GM12878 (cell line): ENCODE measurements at regions not wholly inside any gene's neighbourhood (a gene's known extent, or its start where the extent isn't known, plus 50 kb on each side); places are given as distances from the start of the nearest gene placed in this dataset.

Source experiments
- ATAC-seq: fragments of 200-7000 bp; cut with Tn5 transposase; 3 replicates; pipeline ENCODE4 v1.9.1; 2020; ENCODE audit warnings: mild to moderate bottlenecking, moderate library complexity
- BruUV-seq: library from RNA; stranded (reverse); fragments of 400-500 nt; replicated peaks from 2 replicates; lab custom pipeline; 2021; lab: Mats Ljungman, UMichigan
- CTCF ChIA-PET: fragments of 300-600 bp; sonication (Branson Sonifier 250); formaldehyde crosslinking; extraction: SDS; loops from one replicate; lab custom pipeline; 2021; ENCODE audit warnings: inconsistent platforms; lab: Yijun Ruan, JAX
- POLR2A ChIA-PET: fragments of 350-600 bp; formaldehyde crosslinking; extraction: SDS; loops from one replicate; lab custom pipeline; 2021; ENCODE audit warnings: inconsistent platforms; lab: Charles Lee
- RAD21 ChIA-PET: fragments of 300-600 bp; sonication (Branson Sonifier 250); formaldehyde crosslinking; loops from one replicate; lab custom pipeline; 2023; ENCODE audit warnings: antibody characterized with exemption; ENCODE audit not compliant: unreplicated experiment; lab: Charles Lee
- SMC1A ChIA-PET: fragments of 300-600 bp; sonication (Branson Sonifier 250); formaldehyde crosslinking; loops from one replicate; lab custom pipeline; 2023; ENCODE audit not compliant: unreplicated experiment, uncharacterized antibody; lab: Charles Lee
- DNase-seq: peaks from one replicate; pipeline ENCODE4 v3.0.0-alpha.2; 2011; ENCODE audit warnings: low read depth, low spot score
- FAIRE-seq: peaks from 3 replicates; lab custom pipeline; 2011; peaks lifted over from hg19 to GRCh38; lab: Jason Lieb, UNC
- H2AFZ ChIP-seq: 2 replicates; pipeline ENCODE4 v1.6.0; 2011; ENCODE audit warnings: low read depth, low read length, control low read depth; ENCODE audit not compliant: control insufficient read depth
- H3K27ac ChIP-seq: 2 replicates; pipeline ENCODE4 v1.5.1; 2011; ENCODE audit warnings: control low read depth; ENCODE audit not compliant: control insufficient read depth, insufficient read depth
- H3K27me3 ChIP-seq, 2 experiments: replicated peaks in 1 of 2; 2 replicates each; pipeline versions ENCODE4 v1.6.0 to v1.6.1; 2011; ENCODE audit warnings: low read length in 1 of 2; ENCODE audit not compliant: control insufficient read depth in 2 of 2, insufficient read depth in 2 of 2
- H3K36me3 ChIP-seq, 2 experiments: 2 replicates each; pipeline ENCODE4 v1.5.1; 2011; ENCODE audit warnings: low read length in 1 of 2; ENCODE audit not compliant: control insufficient read depth in 2 of 2, insufficient read depth in 2 of 2
- H3K4me1 ChIP-seq: 2 replicates; pipeline ENCODE4 v1.6.1; 2011; ENCODE audit warnings: mild to moderate bottlenecking, low read length, moderate library complexity, mixed read lengths; ENCODE audit not compliant: control insufficient read depth, insufficient read depth
- H3K4me2 ChIP-seq: 2 replicates; pipeline ENCODE4 v1.6.0; 2011; ENCODE audit warnings: control low read depth; ENCODE audit not compliant: control insufficient read depth, insufficient read depth
- H3K4me3 ChIP-seq: fragments of 200-600 bp; sonication (generic); 2 replicates; pipeline ENCODE4 v1.5.1; 2016
- H3K79me2 ChIP-seq: 2 replicates; pipeline ENCODE4 v1.6.0; 2011; ENCODE audit warnings: low read length; ENCODE audit not compliant: control insufficient read depth, insufficient read depth
- H3K9ac ChIP-seq: 2 replicates; pipeline ENCODE4 v1.8.0; 2011; ENCODE audit warnings: low read length, control low read depth, mixed read lengths; ENCODE audit not compliant: control insufficient read depth, insufficient read depth
- H3K9me3 ChIP-seq: replicated peaks from 3 replicates; pipeline ENCODE4 v1.5.1; 2011; ENCODE audit warnings: mild to moderate bottlenecking, low read length; ENCODE audit not compliant: control insufficient read depth, insufficient read depth
- H4K20me1 ChIP-seq: 2 replicates; pipeline ENCODE4 v1.6.0; 2011; ENCODE audit not compliant: control insufficient read depth, insufficient read depth
- CBX5 ChIP-seq: sonication (generic); IDR thresholded peaks from 2 replicates; pipeline ENCODE4 v1.6.1; 2016; ENCODE audit warnings: low read depth, moderate library complexity, mild to moderate bottlenecking, inconsistent platforms
- E4F1 ChIP-seq: fragments of 450-650 bp; IDR thresholded peaks from 2 replicates; pipeline ENCODE4 v1.6.1; 2018; ENCODE audit warnings: borderline replicate concordance, mild to moderate bottlenecking; ENCODE audit not compliant: partially characterized antibody
- JUND ChIP-seq: IDR thresholded peaks from 2 replicates; pipeline ENCODE4 v1.6.1; 2012; ENCODE audit warnings: low read depth, mild to moderate bottlenecking, low read length, improper control_type of control experiment, moderate library complexity
- PKNOX1 ChIP-seq: fragments of 450-650 bp; IDR thresholded peaks from 2 replicates; pipeline ENCODE4 v1.6.1; 2016; ENCODE audit warnings: mild to moderate bottlenecking
- WGBS: methylation state at CpG from one replicate; pipeline ENCODE4 v1.1.6; 2016; ENCODE audit warnings: low lambda C conversion rate; ENCODE audit not compliant: insufficient replicate concordance, insufficient coverage; ENCODE audit errors: missing lambda C conversion rate; 5-methylcytosine and 5-hydroxymethylcytosine counted together
- in situ Hi-C: fragments of 300-500 bp; cut with MboI; formaldehyde crosslinking; loops from 9 replicates; pipeline ENCODE4 v1.14.3; 2018; ENCODE audit warnings: mixed read lengths
- intact Hi-C: fragments of 100-400 bp; cut with micrococcal nuclease; formaldehyde crosslinking; loops from one replicate; pipeline ENCODE4 v1.14.2; 2022; ENCODE audit not compliant: unreplicated experiment

GRCh38 chr4:32987111-32987510 is 2266.9 kb downstream of the PCDH7 start (continued):
- TF ChIP-seq E4F1 = no peak
- TF ChIP-seq CBX5 = no peak

- FAIRE-seq = no peak
- intact Hi-C loops = no loop called here
- TF ChIP-seq PKNOX1 (no peak), JUND (no peak)
- TF ChIP-seq, all 136 proteins: peak for 0
- ATAC-seq (no peak), DNase-seq (no peak)
- Histone ChIP-seq H3K9ac (no peak overlapping the region), H3K27ac (no peak overlapping the region), H3K79me2 (no peaks in the 10 kb centered on the region), H3K4me1 (no peaks in the 10 kb centered on the region), H3K4me3 (no peak overlapping the region), H4K20me1 (no peaks in the 10 kb centered on the region), H3K27me3 (no peaks in the 10 kb centered on the region), H3K36me3 (no peaks in the 10 kb centered on the region), H2AFZ (no peak overlapping the region), H3K9me3 (no peaks in the 10 kb centered on the region), H3K4me2 (no peak overlapping the region)
- BruUV-seq = no TSS peak
- ChIA-PET SMC1A (interaction anchor here (1.1 kb wide), 1 partner anchor 11 kb away, joined by 3 read pairs; no protein-coding TSS in a partner anchor), RAD21 (no interaction called here), CTCF (interaction anchor here (1.4 kb wide), 1 partner anchor 9 kb away, joined by 3 read pairs; no protein-coding TSS in a partner anchor), POLR2A (no interaction called here)
- 0% methylated on average over 2 of the region's 2 CpGs for WGBS
- in situ Hi-C loops = no loop called here
These were observed 2268.1 kb downstream of the PCDH7 start for GRCh38 chr4:32988165-32988811.
